ENCODE measurements at regions not wholly inside any gene's neighbourhood (a gene's known extent, or its start where the extent isn't known, plus 50 kb on each side); places are given as distances from the start of the nearest gene placed in this dataset.

GRCh38 chrX:15914486-15914885, 59.9 kb upstream of the AP1S2 start:
- no peak for DNase-seq

GRCh38 chrX:15913146-15913545, 58.5 kb upstream of the AP1S2 start:
- DNase-seq = no peak

GRCh38 chrX:15911734-15912550, 57.3 kb upstream of the AP1S2 start:
- no peak for DNase-seq

GRCh38 chrX:15909605-15910004, 55.0 kb upstream of the AP1S2 start:
- no peak for DNase-seq

- DNase-seq = no peak
These were observed 54.1 kb upstream of the AP1S2 start for GRCh38 chrX:15908603-15909290.

GRCh38 chrX:15906041-15906943, 51.7 kb upstream of the AP1S2 start:
- DNase-seq = no peak
